Lung (tissue), 11 donors: ENCODE measurements at regions not wholly inside any gene's neighbourhood (a gene's known extent, or its start where the extent isn't known, plus 50 kb on each side); places are given as distances from the start of the nearest gene placed in this dataset.

Experiments
- ATAC-seq: fragments of 200-7000 bp; cut with Tn5 transposase; one replicate; pipeline ENCODE4 v1.9.1; 2020; ENCODE audit warnings: moderate number of reproducible peaks; ENCODE audit not compliant: insufficient read depth, low FRiP score
- DNase-seq, 3 donors: peaks; one replicate each; pipeline ENCODE4 v3.0.0-alpha.2; 2013 to 2017
- H3K27ac ChIP-seq, 2 donors: one replicate each; pipeline ENCODE4 v1.5.1; 2013; ENCODE audit warnings: mild to moderate bottlenecking in 2 of 2, moderate library complexity in 2 of 2, control low read depth in 1 of 2, inconsistent platforms in 1 of 2, low read depth in 1 of 2, low read length in 1 of 2
- H3K27me3 ChIP-seq, 3 donors: one replicate each; pipeline ENCODE4 v1.5.1; 2013; ENCODE audit warnings: low read length in 2 of 3; ENCODE audit not compliant: control insufficient read depth in 3 of 3, insufficient read depth in 3 of 3
- H3K36me3 ChIP-seq, 4 donors: one replicate each; pipeline ENCODE4 v1.5.1; 2013; ENCODE audit warnings: low read length in 4 of 4, mild to moderate bottlenecking in 1 of 4, moderate library complexity in 1 of 4; ENCODE audit not compliant: control insufficient read depth in 4 of 4, insufficient read depth in 4 of 4
- H3K4me1 ChIP-seq, 5 donors: one replicate each; pipeline ENCODE4 v1.5.1; 2013; ENCODE audit warnings: low read length in 5 of 5, mild to moderate bottlenecking in 2 of 5, moderate library complexity in 1 of 5; ENCODE audit not compliant: control insufficient read depth in 5 of 5, insufficient read depth in 5 of 5
- H3K4me3 ChIP-seq: one replicate; pipeline ENCODE4 v1.5.1; 2013; ENCODE audit warnings: mild to moderate bottlenecking, control low read depth, moderate library complexity
- H3K9ac ChIP-seq, 2 donors: one replicate each; pipeline ENCODE4 v1.5.1; 2013; ENCODE audit warnings: low read length in 2 of 2, control low read depth in 1 of 2; ENCODE audit not compliant: insufficient read depth in 1 of 2
- H3K9me3 ChIP-seq, 4 donors: one replicate each; pipeline ENCODE4 v1.5.1; 2013; ENCODE audit warnings: low read length in 3 of 4, mild to moderate bottlenecking in 1 of 4, moderate library complexity in 1 of 4; ENCODE audit not compliant: control insufficient read depth in 4 of 4, insufficient read depth in 3 of 4
- WGBS, 2 donors: extraction: QIAGEN DNeasy Blood & Tissue Kit; methylation state at CpG; one replicate each; pipeline ENCODE4 v1.1.7; 2013; 5-methylcytosine and 5-hydroxymethylcytosine counted together
- TF ChIP-seq, protein P1 (sequence below): IDR thresholded peaks from 2 replicates; pipeline ENCODE4 v1.5.1; 2012; ENCODE audit warnings: mild to moderate bottlenecking; ENCODE audit errors: control extremely low read depth, extremely low read depth
- donor health status: control.
- donor health status: control.
- donor health status: Bipolar disorder and iron deficiency.
- donor health status: healthy.
- donor health status: DM: yes; HTN: yes; CAD: no.

DNA sequence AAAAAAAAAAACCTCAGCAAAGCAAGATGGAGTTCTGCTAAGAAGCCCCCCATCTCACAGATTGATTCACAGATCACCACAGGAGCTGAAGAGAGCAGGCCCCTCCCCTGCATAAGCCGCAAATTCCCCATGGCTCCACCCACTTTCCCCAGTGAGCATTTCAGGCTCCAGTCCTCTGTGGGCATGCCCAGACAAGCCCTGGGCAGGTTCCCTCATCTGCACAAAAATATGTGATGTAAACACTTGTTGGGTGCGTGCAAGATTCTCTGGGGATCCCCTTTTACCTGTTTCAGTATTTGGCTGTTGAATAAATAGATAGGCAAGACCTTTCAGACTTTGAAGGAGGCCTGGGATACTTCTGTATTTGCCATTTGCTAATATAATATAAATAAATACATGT is 514.3 kb downstream of the PCDH7 start:
- TF ChIP-seq, protein P1, sequence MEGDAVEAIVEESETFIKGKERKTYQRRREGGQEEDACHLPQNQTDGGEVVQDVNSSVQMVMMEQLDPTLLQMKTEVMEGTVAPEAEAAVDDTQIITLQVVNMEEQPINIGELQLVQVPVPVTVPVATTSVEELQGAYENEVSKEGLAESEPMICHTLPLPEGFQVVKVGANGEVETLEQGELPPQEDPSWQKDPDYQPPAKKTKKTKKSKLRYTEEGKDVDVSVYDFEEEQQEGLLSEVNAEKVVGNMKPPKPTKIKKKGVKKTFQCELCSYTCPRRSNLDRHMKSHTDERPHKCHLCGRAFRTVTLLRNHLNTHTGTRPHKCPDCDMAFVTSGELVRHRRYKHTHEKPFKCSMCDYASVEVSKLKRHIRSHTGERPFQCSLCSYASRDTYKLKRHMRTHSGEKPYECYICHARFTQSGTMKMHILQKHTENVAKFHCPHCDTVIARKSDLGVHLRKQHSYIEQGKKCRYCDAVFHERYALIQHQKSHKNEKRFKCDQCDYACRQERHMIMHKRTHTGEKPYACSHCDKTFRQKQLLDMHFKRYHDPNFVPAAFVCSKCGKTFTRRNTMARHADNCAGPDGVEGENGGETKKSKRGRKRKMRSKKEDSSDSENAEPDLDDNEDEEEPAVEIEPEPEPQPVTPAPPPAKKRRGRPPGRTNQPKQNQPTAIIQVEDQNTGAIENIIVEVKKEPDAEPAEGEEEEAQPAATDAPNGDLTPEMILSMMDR: no peak
- peaks cover 0 to 9% (median 3%) of the 10 kb centered on the region in 4 donors for H3K9me3 ChIP-seq
- peaks cover 0 to 2% (median 0%) of the 10 kb centered on the region in 5 donors for H3K4me1 ChIP-seq
- no peak overlapping the region for H3K27ac ChIP-seq
- no peaks in the 10 kb centered on the region for H3K36me3 ChIP-seq
- DNase-seq (no peak), ATAC-seq (no peak)
- H3K4me3 ChIP-seq: no peak overlapping the region
- H3K9ac ChIP-seq: no peak overlapping the region
- 82% methylated on average over 2 of the region's 2 CpGs for WGBS, 2 donors
- no peaks in the 10 kb centered on the region for H3K27me3 ChIP-seq

DNA sequence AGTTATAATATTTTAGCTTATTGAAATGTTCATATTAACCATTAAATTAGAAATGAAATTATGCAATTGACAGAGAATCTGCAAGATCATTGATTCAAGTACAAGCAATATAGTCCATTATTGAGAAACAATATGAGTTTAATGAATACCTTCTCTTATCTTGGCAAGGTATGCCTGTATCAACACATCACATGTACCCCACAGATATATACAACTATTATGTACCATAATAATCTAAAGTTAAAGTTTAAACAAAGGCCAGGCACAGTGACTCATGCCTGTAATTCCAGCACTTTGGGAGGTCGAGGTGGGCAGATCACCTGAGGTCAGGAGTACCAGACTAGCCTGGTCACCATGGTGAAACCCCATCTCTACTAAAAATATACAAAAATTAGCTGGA is 514.7 kb downstream of the PCDH7 start:
- ATAC-seq (no peak), DNase-seq (no peak)
- H3K27ac ChIP-seq: no peak overlapping the region
- peaks cover 0 to 9% (median 3%) of the 10 kb centered on the region in 4 donors for H3K9me3 ChIP-seq
- WGBS, 2 donors: 45 to 67% methylated on average over 1 of the region's 1 CpG
- H3K36me3 ChIP-seq: no peaks in the 10 kb centered on the region
- TF ChIP-seq, protein P1: no peak
- H3K4me3 ChIP-seq: no peak overlapping the region
- H3K4me1 ChIP-seq: peaks cover 0 to 2% (median 0%) of the 10 kb centered on the region in 5 donors
- no peaks in the 10 kb centered on the region for H3K27me3 ChIP-seq
- H3K9ac ChIP-seq: no peak overlapping the region

DNA sequence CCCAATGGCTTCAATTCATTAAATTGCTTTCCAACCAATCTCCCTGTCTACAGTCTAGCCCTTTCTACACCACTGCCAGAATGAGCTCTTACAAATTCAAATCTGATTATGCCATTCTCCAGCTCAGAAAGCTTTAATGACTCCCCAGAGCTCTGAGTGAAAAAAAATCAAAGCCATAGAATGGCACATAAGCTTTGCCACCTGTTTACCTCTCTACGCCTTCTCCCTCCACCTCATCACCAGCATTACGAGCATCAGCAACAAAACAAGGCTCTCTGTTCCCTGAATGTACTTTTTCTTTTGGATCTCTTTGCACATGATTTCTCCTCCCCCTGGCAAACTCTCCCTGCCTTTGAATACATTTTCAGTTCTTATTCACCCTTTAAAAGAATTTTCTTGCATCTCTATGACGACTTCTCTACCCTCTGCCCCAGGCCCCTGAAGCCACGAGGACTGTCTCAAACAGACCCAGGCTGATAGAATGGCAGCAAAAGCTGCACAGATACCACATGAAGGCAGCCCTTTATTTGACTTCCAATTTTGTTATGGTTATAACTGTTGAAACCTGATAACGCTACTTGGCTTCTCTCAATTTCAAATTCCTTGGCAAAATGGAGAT is 516.0 kb downstream of the PCDH7 start:
- Histone ChIP-seq H3K9ac (no peak overlapping the region), H3K9me3 (peaks cover 0 to 9% (median 3%) of the 10 kb centered on the region in 4 donors), H3K4me3 (no peak overlapping the region), H3K36me3 (no peaks in the 10 kb centered on the region), H3K27me3 (no peaks in the 10 kb centered on the region), H3K27ac (no peak overlapping the region), H3K4me1 (peaks cover 0 to 2% (median 0%) of the 10 kb centered on the region in 5 donors)
- TF ChIP-seq, protein P1: no peak
- 79 to 89% methylated on average over 5 of the region's 5 CpGs for WGBS, 2 donors
- ATAC-seq: no peak
- no peak for DNase-seq
